GM19238 (cell line): ENCODE measurements at regions not wholly inside any gene's neighbourhood (a gene's known extent, or its start where the extent isn't known, plus 50 kb on each side); places are given as distances from the start of the nearest gene placed in this dataset.

Experiments used
- DNase-seq: peaks from one replicate; pipeline ENCODE4 v3.0.0; 2011; ENCODE audit warnings: low spot score; ENCODE audit not compliant: insufficient read length

- DNase-seq: no peak
These were observed 102.8 kb downstream of the MAF start for GRCh38 chr16:79497606-79498350.

- DNase-seq: no peak
These were observed 106.6 kb downstream of the MAF start for GRCh38 chr16:79493911-79494310.

DNA sequence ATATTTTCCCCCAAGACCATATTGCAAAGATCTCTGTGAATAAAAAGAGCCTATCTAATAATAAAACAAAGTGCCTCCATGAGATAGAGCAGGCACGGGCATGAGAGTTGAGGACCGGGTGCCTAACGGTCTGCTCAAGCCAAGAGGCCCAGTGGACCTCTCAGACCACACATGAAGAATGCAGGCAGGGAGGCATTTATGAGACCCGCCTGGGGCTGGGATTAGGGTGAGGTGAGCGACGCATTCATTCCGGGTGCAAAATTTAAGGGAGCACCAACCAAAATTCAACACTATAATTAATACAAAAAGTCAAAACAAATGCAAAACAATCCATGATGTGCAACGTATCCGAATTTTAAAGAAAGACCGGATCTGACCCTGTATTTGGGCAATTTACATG, 108.5 kb downstream of the MAF start:
- no peak for DNase-seq

- DNase-seq: no peak
These were observed 115.5 kb downstream of the MAF start for GRCh38 chr16:79485020-79485419.

DNA sequence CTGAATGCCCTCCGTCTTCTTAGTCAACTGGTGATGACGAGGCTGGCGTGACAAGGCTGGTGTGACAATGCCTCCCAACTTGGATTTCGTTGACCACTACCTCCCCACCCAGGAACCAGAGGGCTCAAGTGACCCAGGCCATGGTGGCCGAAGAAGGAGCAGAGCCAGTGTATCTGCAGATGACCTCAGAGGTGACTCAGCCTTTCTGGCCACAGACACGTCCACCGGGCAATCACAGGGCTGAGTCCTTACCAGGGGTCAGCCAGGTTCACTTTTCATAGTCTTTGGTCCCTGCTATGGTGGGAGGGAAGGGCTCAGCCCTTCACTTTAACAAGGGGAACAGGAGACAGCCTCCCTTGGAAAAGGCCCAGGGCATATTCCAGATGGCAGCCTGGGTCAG, 116.3 kb downstream of the MAF start:
- no peak for DNase-seq

- DNase-seq: no peak
These were observed 117.2 kb downstream of the MAF start for GRCh38 chr16:79483336-79483735.

GRCh38 chr16:79482011-79482410, 118.5 kb downstream of the MAF start:
- DNase-seq: no peak

GRCh38 chr16:79480929-79481328, 119.6 kb downstream of the MAF start:
- DNase-seq: no peak

DNA sequence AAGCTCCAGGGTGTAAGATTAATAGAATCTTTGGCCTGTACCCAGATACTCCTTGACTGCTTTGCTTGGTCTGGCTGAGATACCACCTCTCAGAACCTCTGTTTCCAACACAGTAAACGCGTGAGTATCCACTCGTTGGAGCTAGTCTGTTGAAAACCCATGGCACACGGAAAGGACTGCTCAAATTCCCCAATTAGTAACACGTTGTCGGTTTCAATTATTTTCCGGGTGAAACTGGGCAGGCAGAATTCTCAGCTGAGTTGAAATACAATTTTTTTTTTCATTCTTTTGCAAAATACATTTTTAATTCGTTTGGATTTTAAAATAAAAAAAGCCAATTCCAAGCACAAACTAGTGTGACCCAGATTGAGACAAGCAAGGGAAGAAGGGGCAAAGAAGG, 120.5 kb downstream of the MAF start:
- DNase-seq: no peak

DNA sequence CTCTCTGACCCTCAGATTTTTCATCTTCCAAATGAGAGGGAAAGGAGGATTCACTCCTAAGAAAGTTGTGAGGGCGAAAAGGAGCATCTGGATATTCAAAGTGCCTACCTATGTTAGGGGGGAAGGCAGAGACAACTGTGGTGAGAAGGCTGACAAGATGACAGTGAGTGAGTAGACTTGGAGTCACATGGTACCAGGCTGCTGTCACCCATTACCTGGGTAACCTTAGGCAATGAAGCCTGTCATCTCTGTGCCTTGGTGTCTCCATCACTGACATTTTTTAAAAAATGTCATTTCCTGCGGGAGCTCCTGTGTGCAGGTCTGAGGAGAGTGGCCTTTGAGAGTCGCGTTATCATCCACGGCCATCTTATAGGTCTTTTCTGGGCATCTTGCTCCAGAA, 124.0 kb downstream of the MAF start:
- DNase-seq: no peak

DNA sequence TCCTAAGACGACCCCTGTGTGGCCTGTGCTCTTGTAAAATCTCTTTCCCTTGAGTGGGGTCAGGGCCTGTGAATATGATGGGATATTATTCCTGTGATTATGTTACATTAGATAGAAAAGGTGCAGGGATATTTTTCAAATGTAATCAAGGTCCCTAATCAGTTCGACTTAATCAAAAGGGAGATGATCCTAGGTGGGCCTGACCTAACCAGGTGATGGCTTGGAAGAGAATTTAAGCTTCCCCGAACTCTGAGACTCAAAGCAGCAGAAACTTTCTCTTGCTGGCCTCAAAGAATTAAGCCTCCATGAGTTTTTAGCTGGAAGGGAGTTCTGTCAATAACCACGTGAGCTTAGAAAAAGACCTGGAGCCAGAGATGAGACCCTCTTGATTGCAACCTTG, 124.7 kb downstream of the MAF start:
- DNase-seq: no peak

DNA sequence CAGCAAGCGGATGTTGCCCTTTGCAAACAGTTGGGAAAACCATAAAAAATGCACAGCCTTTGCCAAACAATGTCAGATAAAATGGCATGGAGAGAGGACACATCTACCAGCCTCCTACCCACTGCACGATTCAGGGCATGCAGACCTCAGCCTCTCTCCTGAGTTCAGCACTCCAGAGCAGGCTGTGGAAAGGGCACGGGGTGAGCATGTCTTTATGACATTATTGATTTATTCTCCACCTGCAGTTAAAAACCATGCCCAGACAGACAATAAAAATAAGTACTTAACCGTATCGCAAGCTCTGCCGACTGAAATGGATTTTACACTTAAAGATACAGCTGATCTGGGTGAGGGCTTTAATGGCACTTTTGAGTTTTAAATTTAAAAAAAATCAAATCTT, 127.1 kb downstream of the MAF start:
- DNase-seq: no peak

DNA sequence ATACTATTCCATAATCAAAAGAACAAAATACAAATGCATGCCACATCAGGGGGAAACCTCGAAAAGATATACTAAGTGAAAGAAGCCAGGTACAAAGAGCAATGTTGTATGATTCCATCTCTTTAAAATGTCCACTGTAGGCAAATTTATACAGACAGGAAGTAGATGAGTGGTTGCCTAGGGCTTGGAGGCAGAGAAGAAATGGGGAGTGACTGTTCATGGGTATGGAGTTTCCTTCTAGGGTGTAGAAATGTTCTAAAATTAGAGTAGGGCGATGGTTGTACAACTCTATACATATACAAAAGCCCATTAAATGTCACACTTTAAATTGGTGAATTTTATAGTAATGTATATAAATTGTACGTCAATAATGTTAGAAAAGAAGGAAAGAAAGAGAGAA, 128.1 kb downstream of the MAF start:
- no peak for DNase-seq

DNA sequence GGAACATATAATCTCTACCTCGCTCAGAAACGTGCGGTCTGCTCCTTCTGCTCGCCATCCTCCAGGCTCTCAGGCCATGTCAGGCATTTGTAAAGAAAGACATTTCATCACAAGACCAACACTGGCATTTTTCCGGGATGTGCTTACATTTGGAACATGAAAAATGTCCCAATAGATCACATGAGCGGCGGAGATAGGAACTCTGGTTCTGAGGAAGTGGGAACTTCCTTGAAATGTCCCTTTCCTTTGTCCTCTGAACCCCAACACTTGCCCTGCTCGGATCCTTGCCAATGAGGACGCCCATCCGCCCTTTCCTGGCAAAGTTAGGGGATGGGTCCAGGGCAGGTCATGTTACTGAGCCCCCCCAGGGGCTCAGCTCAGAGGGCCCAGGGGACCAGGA, 130.5 kb downstream of the MAF start:
- no peak for DNase-seq

GRCh38 chr16:79468631-79469030, 131.9 kb downstream of the MAF start:
- no peak for DNase-seq

DNA sequence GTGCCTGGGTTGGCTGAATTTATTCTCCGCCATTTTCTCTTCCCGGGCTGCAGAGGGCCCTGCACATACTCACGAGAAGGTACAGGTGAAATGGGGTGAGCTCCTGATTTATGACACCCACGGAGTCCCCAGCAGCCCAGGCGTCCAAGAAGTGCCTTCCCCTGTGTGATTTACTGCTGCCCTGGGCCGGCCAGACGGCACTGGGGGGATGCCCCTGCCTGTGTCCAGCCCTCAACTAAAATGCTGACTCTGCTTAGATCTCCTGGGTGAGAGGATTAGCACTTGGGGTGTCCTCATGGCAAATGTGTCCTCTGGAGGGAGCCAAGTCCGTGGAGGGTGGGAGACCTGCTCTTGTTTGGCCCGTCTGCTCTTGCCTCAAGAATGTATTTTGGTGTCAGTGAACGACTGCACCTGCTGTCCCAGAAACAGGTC, 132.4 kb downstream of the MAF start:
- DNase-seq: no peak

GRCh38 chr16:79466111-79466510, 134.4 kb downstream of the MAF start:
- no peak for DNase-seq

- no peak for DNase-seq
These were observed 136.7 kb downstream of the MAF start for GRCh38 chr16:79463841-79464240.

DNA sequence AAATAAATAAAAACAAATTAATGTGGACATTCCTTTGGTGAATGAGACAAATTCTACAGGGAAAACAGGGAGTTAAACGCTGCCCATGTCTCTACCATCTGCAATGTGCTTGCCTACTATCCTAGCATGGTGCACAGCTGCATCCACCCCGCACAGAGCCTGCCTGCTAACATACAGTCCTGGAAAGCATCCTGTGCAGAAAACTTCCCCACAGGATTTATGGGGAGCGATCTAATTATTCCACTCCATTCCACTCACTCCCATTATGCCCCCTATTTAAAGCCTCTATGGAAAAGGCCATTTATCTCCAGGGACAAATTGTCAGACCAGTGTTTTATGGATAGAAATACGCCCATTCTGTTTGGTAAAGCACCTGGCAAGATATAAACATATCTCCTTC, 144.5 kb downstream of the MAF start:
- no peak for DNase-seq

DNA sequence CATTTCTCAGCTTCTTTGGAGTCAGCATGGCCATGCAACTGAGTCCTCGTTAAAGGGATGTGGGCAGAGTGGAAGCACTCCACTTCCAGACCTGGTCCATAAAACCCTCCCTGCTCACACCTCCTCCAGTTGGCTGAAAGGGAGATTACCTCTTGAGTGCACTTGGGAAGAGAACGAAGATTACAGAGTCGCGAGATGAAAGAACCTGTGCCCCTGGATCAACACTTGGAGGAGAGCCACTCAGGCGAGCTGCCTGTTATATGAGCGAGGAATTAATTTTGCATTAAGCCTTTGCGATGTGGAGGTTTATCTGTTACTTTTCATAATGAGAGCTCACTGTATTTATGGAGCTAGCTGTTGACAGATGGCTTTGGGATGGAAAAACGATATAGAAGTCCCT, 147.9 kb downstream of the MAF start:
- DNase-seq: no peak

- no peak for DNase-seq
These were observed 149.2 kb downstream of the MAF start for GRCh38 chr16:79451196-79451816.

- no peak for DNase-seq
These were observed 150.6 kb downstream of the MAF start for GRCh38 chr16:79449900-79450299.

GRCh38 chr16:79449067-79449769, 151.3 kb downstream of the MAF start:
- no peak for DNase-seq
